ENCODE measurements at regions not wholly inside any gene's neighbourhood (a gene's known extent, or its start where the extent isn't known, plus 50 kb on each side); places are given as distances from the start of the nearest gene placed in this dataset.

DNA sequence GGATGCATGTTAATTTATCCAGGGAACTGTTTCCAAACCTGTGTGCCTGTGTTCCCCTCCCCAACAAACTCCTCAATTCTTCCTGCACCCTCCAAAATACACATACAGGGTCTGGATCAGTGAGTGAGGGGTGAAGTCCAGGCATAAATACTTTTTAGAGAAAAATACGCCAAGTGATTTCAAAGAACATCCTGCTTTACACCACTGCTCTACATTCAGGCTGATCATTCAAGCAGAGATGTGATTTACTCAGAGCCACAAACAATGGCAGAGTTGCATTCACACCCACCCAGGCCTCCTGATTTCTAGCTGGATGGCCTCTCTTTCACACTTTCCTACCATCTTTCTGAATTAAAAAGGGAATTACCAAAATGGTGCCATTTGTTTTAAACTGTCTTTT lies 289.5 kb upstream of the SLC14A2 start (continued):
- TF ChIP-seq, protein P1, sequence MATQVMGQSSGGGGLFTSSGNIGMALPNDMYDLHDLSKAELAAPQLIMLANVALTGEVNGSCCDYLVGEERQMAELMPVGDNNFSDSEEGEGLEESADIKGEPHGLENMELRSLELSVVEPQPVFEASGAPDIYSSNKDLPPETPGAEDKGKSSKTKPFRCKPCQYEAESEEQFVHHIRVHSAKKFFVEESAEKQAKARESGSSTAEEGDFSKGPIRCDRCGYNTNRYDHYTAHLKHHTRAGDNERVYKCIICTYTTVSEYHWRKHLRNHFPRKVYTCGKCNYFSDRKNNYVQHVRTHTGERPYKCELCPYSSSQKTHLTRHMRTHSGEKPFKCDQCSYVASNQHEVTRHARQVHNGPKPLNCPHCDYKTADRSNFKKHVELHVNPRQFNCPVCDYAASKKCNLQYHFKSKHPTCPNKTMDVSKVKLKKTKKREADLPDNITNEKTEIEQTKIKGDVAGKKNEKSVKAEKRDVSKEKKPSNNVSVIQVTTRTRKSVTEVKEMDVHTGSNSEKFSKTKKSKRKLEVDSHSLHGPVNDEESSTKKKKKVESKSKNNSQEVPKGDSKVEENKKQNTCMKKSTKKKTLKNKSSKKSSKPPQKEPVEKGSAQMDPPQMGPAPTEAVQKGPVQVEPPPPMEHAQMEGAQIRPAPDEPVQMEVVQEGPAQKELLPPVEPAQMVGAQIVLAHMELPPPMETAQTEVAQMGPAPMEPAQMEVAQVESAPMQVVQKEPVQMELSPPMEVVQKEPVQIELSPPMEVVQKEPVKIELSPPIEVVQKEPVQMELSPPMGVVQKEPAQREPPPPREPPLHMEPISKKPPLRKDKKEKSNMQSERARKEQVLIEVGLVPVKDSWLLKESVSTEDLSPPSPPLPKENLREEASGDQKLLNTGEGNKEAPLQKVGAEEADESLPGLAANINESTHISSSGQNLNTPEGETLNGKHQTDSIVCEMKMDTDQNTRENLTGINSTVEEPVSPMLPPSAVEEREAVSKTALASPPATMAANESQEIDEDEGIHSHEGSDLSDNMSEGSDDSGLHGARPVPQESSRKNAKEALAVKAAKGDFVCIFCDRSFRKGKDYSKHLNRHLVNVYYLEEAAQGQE (IDR thresholded peaks at IDR 0.05; ENCODE audit: low read depth) = no peak
- TF ChIP-seq TCF7L2 (IDR thresholded peaks at IDR 0.05; ENCODE audit: borderline replicate concordance, extremely low read depth, insufficient read depth, insufficient read length) = no peak

DNA sequence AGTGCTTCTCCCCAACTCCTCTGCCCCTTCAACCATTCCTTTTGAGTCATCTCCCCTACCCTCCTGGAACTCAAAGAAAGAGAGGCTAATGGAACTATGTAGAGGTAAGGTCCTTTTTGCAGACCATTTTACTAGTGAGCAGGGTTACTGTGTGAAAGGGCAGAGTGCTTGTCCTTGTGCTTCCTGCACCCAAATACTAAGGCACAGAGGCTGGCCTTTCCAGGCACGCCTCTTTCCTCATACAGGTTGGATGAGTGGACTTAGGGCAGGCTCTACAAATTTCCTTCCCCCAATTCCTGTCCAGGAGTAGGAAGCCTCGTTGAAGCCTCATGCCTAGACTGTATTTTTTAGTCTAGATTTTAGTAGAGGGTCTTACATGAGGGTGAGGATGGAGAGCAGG lies 288.8 kb upstream of the SLC14A2 start:
- ChIA-PET RAD21 (ENCODE audit: low non-redundant PET in 1 of 2, low total read pairs in 2 of 2, uncharacterized antibody in 2 of 2, unreplicated experiment in 2 of 2) (no interaction called here), CTCF (no interaction called here)
- no peaks in the 10 kb centered on the region for H3K4me1 ChIP-seq (ENCODE audit: control insufficient read depth in 1 of 2, insufficient read depth in 2 of 2, low read length in 2 of 2)

More for the DNA sequence above, 288.8 kb upstream of the SLC14A2 start:
- Histone ChIP-seq H3K9me3 (ENCODE audit: control insufficient read depth in 1 of 2, insufficient read depth in 1 of 2, low read depth in 1 of 2, low read length in 2 of 2) (no peaks in the 10 kb centered on the region), H3K9ac (ENCODE audit: low read length) (no peak overlapping the region), H4K20me1 (ENCODE audit: insufficient read depth) (no peaks in the 10 kb centered on the region), H3K9me2 (ENCODE audit: insufficient read depth) (no peaks in the 10 kb centered on the region), H3K79me2 (ENCODE audit: insufficient read depth, low read length) (no peaks in the 10 kb centered on the region), H3K27ac (ENCODE audit: low read depth, low read length) (no peak overlapping the region), H2AFZ (ENCODE audit: low read depth, low read length, poor library complexity, severe bottlenecking) (no peak overlapping the region), H3K36me3 (ENCODE audit: control insufficient read depth in 1 of 2, insufficient read depth in 2 of 2, low read length in 2 of 2) (no peaks in the 10 kb centered on the region), H3K4me3 (replicated peaks in 1 of 2; ENCODE audit: low read depth in 1 of 2, low read length in 2 of 2) (no peak overlapping the region), H3K4me2 (ENCODE audit: low read length) (no peak overlapping the region), H3K27me3 (ENCODE audit: insufficient read depth, low read length) (no peaks in the 10 kb centered on the region)
- intact Hi-C loops (cut with micrococcal nuclease) = no loop called here
- POLR2A ChIA-PET = no interaction called here
- no peak for DNase-seq (ENCODE audit: low read depth, low spot score)
- BruUV-seq (replicated peaks) = no TSS peak
- TF ChIP-seq ZNF274 (IDR thresholded peaks at IDR 0.05; ENCODE audit: low read depth, low read length) (no peak), RAD21 (IDR thresholded peaks at IDR 0.05; ENCODE audit: low read depth) (no peak), POLR2A (IDR thresholded peaks at IDR 0.05; ENCODE audit: borderline replicate concordance, extremely low read depth, insufficient read depth, insufficient read length) (no peak), SIN3A (IDR thresholded peaks at IDR 0.05; ENCODE audit: low read depth) (no peak), EZH2phosphoT487 (IDR thresholded peaks at IDR 0.05; ENCODE audit: borderline replicate concordance) (no peak), EGR1 (IDR thresholded peaks at IDR 0.05; ENCODE audit: low read depth) (no peak)
- TF ChIP-seq, protein P1 (IDR thresholded peaks at IDR 0.05; ENCODE audit: low read depth) = no peak
- no peak for ATAC-seq
